ENCODE measurements at regions not wholly inside any gene's neighbourhood (a gene's known extent, or its start where the extent isn't known, plus 50 kb on each side); places are given as distances from the start of the nearest gene placed in this dataset.

GRCh38 chr11:36890841-36891240 is 292.8 kb upstream of the RAG2 start:
- no peak for DNase-seq (ENCODE audit: low read depth in 2 of 2)

GRCh38 chr11:36890121-36890679 is 292.2 kb upstream of the RAG2 start:
- DNase-seq (ENCODE audit: low read depth in 2 of 2): no peak

- no peak for DNase-seq (ENCODE audit: low read depth in 2 of 2)
Observed at GRCh38 chr11:36885154-36885553, 287.1 kb upstream of the RAG2 start.

GRCh38 chr11:36878737-36879136 is 280.7 kb upstream of the RAG2 start:
- DNase-seq (ENCODE audit: low read depth in 2 of 2): no peak

- no peak for DNase-seq (ENCODE audit: low read depth in 2 of 2)
Observed at GRCh38 chr11:36877149-36877548, 279.1 kb upstream of the RAG2 start.

GRCh38 chr11:36876266-36876665 is 278.2 kb upstream of the RAG2 start:
- no peak for DNase-seq (ENCODE audit: low read depth in 2 of 2)

GRCh38 chr11:36874291-36874690 is 276.3 kb upstream of the RAG2 start:
- no peak for DNase-seq (ENCODE audit: low read depth in 2 of 2)

GRCh38 chr11:36870361-36870760 is 272.3 kb upstream of the RAG2 start:
- no peak for DNase-seq (ENCODE audit: low read depth in 2 of 2)

GRCh38 chr11:36868380-36868779 is 270.3 kb upstream of the RAG2 start:
- no peak for DNase-seq (ENCODE audit: low read depth in 2 of 2)

- no peak for DNase-seq (ENCODE audit: low read depth in 2 of 2)
Observed at GRCh38 chr11:36865846-36866245, 267.8 kb upstream of the RAG2 start.

- DNase-seq (ENCODE audit: low read depth in 2 of 2): no peak
Observed at GRCh38 chr11:36854875-36855274, 256.8 kb upstream of the RAG2 start.

- DNase-seq (ENCODE audit: low read depth in 2 of 2): no peak
Observed at GRCh38 chr11:36848660-36849059, 250.6 kb upstream of the RAG2 start.

- DNase-seq (ENCODE audit: low read depth in 2 of 2): no peak
Observed at GRCh38 chr11:36840378-36840777, 242.3 kb upstream of the RAG2 start.

- DNase-seq (ENCODE audit: low read depth in 2 of 2): no peak
Observed at GRCh38 chr11:36837831-36838437, 239.9 kb upstream of the RAG2 start.

GRCh38 chr11:36825251-36825650 is 227.2 kb upstream of the RAG2 start:
- DNase-seq (ENCODE audit: low read depth in 2 of 2): no peak

GRCh38 chr11:36824349-36824748 is 226.3 kb upstream of the RAG2 start:
- no peak for DNase-seq (ENCODE audit: low read depth in 2 of 2)

- no peak for DNase-seq (ENCODE audit: low read depth in 2 of 2)
Observed at GRCh38 chr11:36822829-36823228, 224.8 kb upstream of the RAG2 start.

- DNase-seq (ENCODE audit: low read depth in 2 of 2): no peak
Observed at GRCh38 chr11:36818410-36818809, 220.4 kb upstream of the RAG2 start.

- no peak for DNase-seq (ENCODE audit: low read depth in 2 of 2)
Observed at GRCh38 chr11:36817336-36817965, 219.4 kb upstream of the RAG2 start.

- DNase-seq (ENCODE audit: low read depth in 2 of 2): no peak
Observed at GRCh38 chr11:36809303-36809702, 211.3 kb upstream of the RAG2 start.

- no peak for DNase-seq (ENCODE audit: low read depth in 2 of 2)
Observed at GRCh38 chr11:36807871-36808270, 209.8 kb upstream of the RAG2 start.

GRCh38 chr11:36803084-36803483 is 205.0 kb upstream of the RAG2 start:
- DNase-seq (ENCODE audit: low read depth in 2 of 2): no peak
